ENCODE measurements at regions not wholly inside any gene's neighbourhood (a gene's known extent, or its start where the extent isn't known, plus 50 kb on each side); places are given as distances from the start of the nearest gene placed in this dataset.

- TF ChIP-seq EP300 (IDR thresholded peaks at IDR 0.05; ENCODE audit: low read depth in 2 of 2, low read length in 2 of 2) (no peak), EP300 (CRISPR knock-in tag; IDR thresholded peaks at IDR 0.05; ENCODE audit: borderline replicate concordance) (no peak), ELF4 (CRISPR knock-in tag; IDR thresholded peaks at IDR 0.05; ENCODE audit: borderline replicate concordance) (no peak), GATA4 (IDR thresholded peaks at IDR 0.05; ENCODE audit: borderline replicate concordance, low read depth) (no peak), ZNF501 (CRISPR knock-in tag; IDR thresholded peaks at IDR 0.05) (no peak), ZNF207 (IDR thresholded peaks at IDR 0.05; ENCODE audit: borderline replicate concordance) (no peak)
- TF ChIP-seq, protein P1, sequence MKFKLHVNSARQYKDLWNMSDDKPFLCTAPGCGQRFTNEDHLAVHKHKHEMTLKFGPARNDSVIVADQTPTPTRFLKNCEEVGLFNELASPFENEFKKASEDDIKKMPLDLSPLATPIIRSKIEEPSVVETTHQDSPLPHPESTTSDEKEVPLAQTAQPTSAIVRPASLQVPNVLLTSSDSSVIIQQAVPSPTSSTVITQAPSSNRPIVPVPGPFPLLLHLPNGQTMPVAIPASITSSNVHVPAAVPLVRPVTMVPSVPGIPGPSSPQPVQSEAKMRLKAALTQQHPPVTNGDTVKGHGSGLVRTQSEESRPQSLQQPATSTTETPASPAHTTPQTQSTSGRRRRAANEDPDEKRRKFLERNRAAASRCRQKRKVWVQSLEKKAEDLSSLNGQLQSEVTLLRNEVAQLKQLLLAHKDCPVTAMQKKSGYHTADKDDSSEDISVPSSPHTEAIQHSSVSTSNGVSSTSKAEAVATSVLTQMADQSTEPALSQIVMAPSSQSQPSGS (CRISPR knock-in tag; IDR thresholded peaks at IDR 0.05) = no peak
Measured at GRCh38 chr13:100980171-100980570, 305.6 kb upstream of the TMTC4 start.
